Common myeloid progenitor, CD34-positive (primary cell): ENCODE measurements at regions not wholly inside any gene's neighbourhood (a gene's known extent, or its start where the extent isn't known, plus 50 kb on each side); places are given as distances from the start of the nearest gene placed in this dataset.

Experiments
- CTCF ChIA-PET: fragments of 350-600 bp; sonication (Branson Sonifier 250); formaldehyde crosslinking; loops from one replicate; lab custom pipeline; 2021; ENCODE audit warnings: antibody characterized with exemption; lab: Charles Lee
- POLR2A ChIA-PET: fragments of 350-600 bp; sonication (Branson Sonifier 250); formaldehyde crosslinking; loops from one replicate; lab custom pipeline; 2021; ENCODE audit warnings: antibody characterized with exemption; lab: Charles Lee
- DNase-seq, 3 donors: peaks; one replicate each; pipeline versions ENCODE4 v3.0.0 to v3.0.0-alpha.2; 2013
- H3K27ac ChIP-seq, 2 experiments: 1 replicate in 1 of 2; 2 replicates in 1 of 2; pipeline ENCODE4 v1.7.0; 2013; ENCODE audit warnings: inconsistent platforms in 2 of 2, low read length in 2 of 2, mild to moderate bottlenecking in 2 of 2, low read depth in 1 of 2, moderate library complexity in 1 of 2; ENCODE audit not compliant: severe bottlenecking in 2 of 2, insufficient read depth in 1 of 2, poor library complexity in 1 of 2
- H3K27me3 ChIP-seq, 5 experiments: replicated peaks in 2 of 5; 1 replicate in 3 of 5; 2 replicates in 2 of 5; pipeline versions ENCODE4 v1.6.1 to v1.7.0; 2013; ENCODE audit warnings: low read length in 4 of 5, mild to moderate bottlenecking in 2 of 5, moderate library complexity in 2 of 5, inconsistent platforms in 1 of 5; ENCODE audit not compliant: insufficient read depth in 5 of 5, control insufficient read depth in 4 of 5
- H3K36me3 ChIP-seq, 4 experiments: 1 replicate in 2 of 4; 2 replicates in 2 of 4; pipeline versions ENCODE4 v1.6.1 to v1.7.0; 2013; ENCODE audit warnings: low read length in 3 of 4, control low read depth in 1 of 4, mild to moderate bottlenecking in 1 of 4; ENCODE audit not compliant: control insufficient read depth in 4 of 4, insufficient read depth in 4 of 4
- H3K4me1 ChIP-seq, 4 experiments: 1 replicate in 3 of 4; 2 replicates in 1 of 4; pipeline versions ENCODE4 v1.6.1 to v1.7.1; 2013; ENCODE audit warnings: low read length in 3 of 4, mild to moderate bottlenecking in 3 of 4, control low read depth in 1 of 4, inconsistent platforms in 1 of 4, moderate library complexity in 1 of 4; ENCODE audit not compliant: control insufficient read depth in 4 of 4, insufficient read depth in 4 of 4; ENCODE audit errors: control extremely low read depth in 1 of 4
- H3K4me3 ChIP-seq, 7 experiments: 1 replicate in 4 of 7; 2 replicates in 3 of 7; pipeline versions ENCODE4 v1.5.1 to v1.7.0; 2013; ENCODE audit warnings: mild to moderate bottlenecking in 7 of 7, low read length in 6 of 7, moderate library complexity in 6 of 7, inconsistent platforms in 2 of 7, low read depth in 2 of 7, control low read depth in 1 of 7; ENCODE audit not compliant: insufficient read depth in 4 of 7, control insufficient read depth in 1 of 7; ENCODE audit errors: extremely low read depth in 1 of 7
- H3K9me3 ChIP-seq, 5 experiments: 1 replicate in 4 of 5; 2 replicates in 1 of 5; pipeline versions ENCODE4 v1.6.1 to v1.7.1; 2013; ENCODE audit warnings: low read length in 4 of 5, mild to moderate bottlenecking in 2 of 5, inconsistent platforms in 1 of 5, low read depth in 1 of 5, moderate library complexity in 1 of 5; ENCODE audit not compliant: control insufficient read depth in 4 of 5, insufficient read depth in 2 of 5; ENCODE audit errors: control extremely low read depth in 1 of 5
- WGBS: methylation state at CpG from one replicate; pipeline ENCODE4 v1.1.5; 2013; ENCODE audit not compliant: insufficient coverage; 5-methylcytosine and 5-hydroxymethylcytosine counted together

DNA sequence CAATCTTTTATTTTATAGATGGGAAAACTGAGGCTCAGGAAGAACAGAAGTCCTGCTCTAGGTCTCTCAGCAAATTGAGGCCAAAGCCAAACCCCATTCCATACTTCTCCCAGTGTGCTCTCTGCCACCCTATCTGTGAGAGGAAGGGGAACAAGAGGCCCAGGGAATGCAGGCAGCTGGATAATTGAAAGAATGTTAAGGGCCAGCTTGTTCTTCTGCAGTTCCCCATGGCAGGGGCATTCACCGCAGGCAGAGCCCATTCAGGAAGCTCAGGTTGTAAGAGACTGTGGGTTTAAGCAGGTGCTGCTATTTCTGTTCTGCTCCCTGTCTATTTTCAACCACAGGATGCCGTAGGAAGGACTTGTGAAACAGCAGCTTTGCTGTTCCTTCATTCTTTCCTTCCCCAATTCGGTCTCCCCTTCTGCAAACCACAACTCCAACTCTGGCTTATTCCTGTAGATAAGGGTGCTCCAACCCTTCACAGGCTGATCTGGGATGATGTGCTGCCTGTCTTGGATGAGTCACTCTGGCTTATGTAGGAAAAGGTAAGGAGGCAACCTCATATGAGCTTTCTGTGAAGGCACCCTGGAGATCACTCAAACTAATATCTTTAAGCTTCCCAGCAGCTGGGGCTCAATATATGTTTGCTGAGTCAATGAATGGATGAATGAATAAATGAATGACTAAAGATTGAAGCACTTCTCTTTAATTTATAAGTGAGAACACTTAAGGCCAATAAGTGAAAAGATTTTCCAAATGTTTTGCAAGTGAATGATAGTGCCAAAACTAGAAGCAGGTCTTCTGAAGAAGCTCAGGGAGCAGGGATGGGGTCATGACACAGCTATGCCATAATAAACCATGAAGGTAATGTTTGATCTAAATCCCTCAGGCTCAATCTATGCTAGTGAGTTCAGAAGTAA lies 377.6 kb downstream of the BRINP1 start:
- Histone ChIP-seq H3K27ac (no peak overlapping the region), H3K27me3 (no peaks in the 10 kb centered on the region), H3K4me3 (no peak overlapping the region), H3K9me3 (no peaks in the 10 kb centered on the region), H3K4me1 (no peaks in the 10 kb centered on the region), H3K36me3 (no peaks in the 10 kb centered on the region)
- CTCF ChIA-PET, result interaction anchor here (1.0 kb wide), 1 partner anchor 9 kb away, joined by 4 read pairs; no protein-coding TSS in a partner anchor
- WGBS, result 0% methylated on average over 2 of the region's 3 CpGs
- DNase-seq, result no peak
- POLR2A ChIA-PET, result no interaction called here

DNA sequence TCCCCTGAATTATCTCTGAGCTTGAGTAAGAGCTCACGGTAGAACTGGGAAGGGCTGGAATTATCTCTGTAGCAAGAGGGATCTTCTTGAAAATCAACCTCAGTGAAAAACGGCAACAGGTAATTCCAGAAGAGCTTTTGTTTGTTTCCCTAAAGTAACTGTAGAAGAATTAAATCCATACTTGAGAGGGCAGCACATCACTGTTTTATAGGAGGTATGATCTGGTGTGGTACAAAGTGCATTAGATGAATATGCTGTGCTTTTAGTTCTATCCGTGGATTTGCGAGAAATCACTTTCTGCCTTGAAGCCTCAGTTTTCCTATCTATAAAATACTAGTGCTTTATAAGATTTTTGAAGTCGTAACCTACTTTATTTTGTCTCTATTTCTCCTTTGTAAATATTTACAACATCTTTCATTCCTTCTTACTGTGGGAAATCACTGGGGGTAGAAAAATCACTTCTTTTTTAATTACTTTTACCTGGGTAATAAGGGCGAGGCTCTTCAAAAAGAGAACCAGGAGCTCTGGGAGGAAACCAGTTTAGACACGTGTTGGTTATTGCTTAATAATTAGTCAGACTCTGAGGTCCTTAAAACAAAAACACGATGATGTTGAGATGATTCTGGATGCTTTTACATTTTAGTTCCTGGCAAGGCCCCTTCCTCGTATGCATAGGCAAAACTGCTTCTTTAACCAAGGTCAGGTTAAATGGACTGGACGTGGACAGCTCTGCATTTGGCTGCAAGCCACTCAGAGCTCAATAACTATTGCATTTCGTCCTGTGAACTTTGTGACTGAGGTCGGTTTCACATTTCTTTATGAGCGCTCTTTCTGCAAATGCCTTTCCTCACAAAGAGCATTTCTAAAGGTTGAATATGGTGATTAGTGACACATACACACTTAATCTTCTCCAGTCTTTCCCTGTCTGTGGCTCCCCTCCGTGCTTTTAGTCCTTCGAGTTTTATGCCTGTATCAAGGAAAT lies 376.1 kb downstream of the BRINP1 start:
- CTCF ChIA-PET, result interaction anchor here (1.0 kb wide), 1 partner anchor 10 kb away, joined by 4 read pairs; no protein-coding TSS in a partner anchor
- Histone ChIP-seq H3K36me3 (no peaks in the 10 kb centered on the region), H3K4me3 (no peak overlapping the region), H3K4me1 (no peaks in the 10 kb centered on the region), H3K27ac (no peak overlapping the region), H3K27me3 (no peaks in the 10 kb centered on the region), H3K9me3 (no peaks in the 10 kb centered on the region)
- POLR2A ChIA-PET, result no interaction called here
- WGBS, result 80% methylated on average over 7 of the region's 15 CpGs
- DNase-seq, result no peak

DNA sequence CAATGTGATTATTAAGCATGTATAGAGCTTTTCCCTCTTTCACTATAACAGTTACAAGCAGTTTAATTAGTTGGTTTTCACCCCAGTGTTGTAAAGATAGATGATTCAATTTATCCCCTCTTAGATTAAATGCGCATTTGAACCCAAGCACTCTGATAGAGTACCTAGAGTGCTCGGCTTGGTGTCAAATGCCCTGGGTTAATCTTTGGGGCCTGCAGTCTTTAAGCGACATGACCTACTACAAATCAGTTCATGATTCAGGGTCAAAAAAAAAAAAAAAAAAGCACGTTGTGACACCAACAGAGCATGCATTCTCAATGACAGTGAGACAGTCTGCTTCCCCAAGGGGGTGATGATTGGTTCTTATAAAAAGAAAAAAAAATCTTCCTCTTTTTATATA lies 375.3 kb downstream of the BRINP1 start:
- DNase-seq, result no peak
- Histone ChIP-seq H3K4me1 (no peaks in the 10 kb centered on the region), H3K27me3 (no peaks in the 10 kb centered on the region), H3K4me3 (no peak overlapping the region), H3K27ac (no peak overlapping the region), H3K36me3 (no peaks in the 10 kb centered on the region), H3K9me3 (no peaks in the 10 kb centered on the region)
- ChIA-PET POLR2A (no interaction called here), CTCF (no interaction called here)
- 100% methylated on average over 1 of the region's 4 CpGs for WGBS

DNA sequence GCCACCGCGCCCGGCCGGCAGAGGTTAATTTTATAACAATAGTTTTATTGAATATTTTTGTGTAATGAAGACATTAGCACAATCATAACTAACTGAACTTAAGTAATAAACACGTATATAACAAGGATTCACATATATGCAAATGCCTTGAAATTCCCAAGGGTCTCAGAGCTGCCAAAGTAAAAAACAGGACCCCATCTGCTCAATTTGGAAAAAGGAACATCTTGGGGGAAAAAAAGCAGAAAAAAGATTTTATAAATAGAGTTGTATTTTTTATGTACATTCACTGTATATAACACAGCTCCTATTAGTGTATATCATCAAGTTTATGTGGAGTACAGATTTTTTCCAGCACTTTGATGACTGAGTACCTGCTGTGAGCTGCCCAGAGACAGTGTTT lies 366.7 kb downstream of the BRINP1 start:
- WGBS, result no CpG with 5 or more reads among the region's 5 CpGs
- DNase-seq, result no peak
- Histone ChIP-seq H3K36me3 (no peaks in the 10 kb centered on the region), H3K27ac (no peak overlapping the region), H3K4me1 (no peaks in the 10 kb centered on the region), H3K4me3 (no peak overlapping the region), H3K9me3 (no peaks in the 10 kb centered on the region), H3K27me3 (peaks cover 0 to 2% (median 0%) of the 10 kb centered on the region in 5 experiments)
- ChIA-PET POLR2A (no interaction called here), CTCF (no interaction called here)

DNA sequence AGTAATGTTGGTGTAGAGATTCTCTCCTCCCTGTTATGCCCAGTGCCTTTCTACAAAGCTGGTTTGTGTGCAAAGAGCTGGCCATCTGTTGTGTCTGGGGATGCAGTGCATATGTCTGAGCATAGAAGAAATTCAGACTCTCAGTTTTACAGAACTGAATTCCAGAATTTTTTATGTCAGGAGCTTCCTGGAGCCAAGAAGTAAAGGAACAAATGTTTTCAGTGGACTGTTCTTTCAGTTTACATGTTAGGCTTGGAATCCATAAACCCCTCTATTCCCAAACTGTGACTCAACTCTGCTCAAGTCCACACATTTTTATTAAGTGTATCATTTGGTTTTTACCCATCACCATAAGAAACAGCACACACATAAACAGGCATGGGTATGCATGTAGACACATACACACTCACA lies 366.0 kb downstream of the BRINP1 start:
- no peaks in the 10 kb centered on the region for H3K9me3 ChIP-seq
- ChIA-PET CTCF (interaction anchor here (1.1 kb wide), 1 partner anchor 18 kb away, joined by 3 read pairs; no protein-coding TSS in a partner anchor), POLR2A (no interaction called here)
- no peaks in the 10 kb centered on the region for H3K4me1 ChIP-seq
- H3K27me3 ChIP-seq, result peaks cover 0 to 2% (median 0%) of the 10 kb centered on the region in 5 experiments
- DNase-seq, result no peak
- H3K36me3 ChIP-seq, result no peaks in the 10 kb centered on the region
- H3K27ac ChIP-seq, result no peak overlapping the region
- no peak overlapping the region for H3K4me3 ChIP-seq

DNA sequence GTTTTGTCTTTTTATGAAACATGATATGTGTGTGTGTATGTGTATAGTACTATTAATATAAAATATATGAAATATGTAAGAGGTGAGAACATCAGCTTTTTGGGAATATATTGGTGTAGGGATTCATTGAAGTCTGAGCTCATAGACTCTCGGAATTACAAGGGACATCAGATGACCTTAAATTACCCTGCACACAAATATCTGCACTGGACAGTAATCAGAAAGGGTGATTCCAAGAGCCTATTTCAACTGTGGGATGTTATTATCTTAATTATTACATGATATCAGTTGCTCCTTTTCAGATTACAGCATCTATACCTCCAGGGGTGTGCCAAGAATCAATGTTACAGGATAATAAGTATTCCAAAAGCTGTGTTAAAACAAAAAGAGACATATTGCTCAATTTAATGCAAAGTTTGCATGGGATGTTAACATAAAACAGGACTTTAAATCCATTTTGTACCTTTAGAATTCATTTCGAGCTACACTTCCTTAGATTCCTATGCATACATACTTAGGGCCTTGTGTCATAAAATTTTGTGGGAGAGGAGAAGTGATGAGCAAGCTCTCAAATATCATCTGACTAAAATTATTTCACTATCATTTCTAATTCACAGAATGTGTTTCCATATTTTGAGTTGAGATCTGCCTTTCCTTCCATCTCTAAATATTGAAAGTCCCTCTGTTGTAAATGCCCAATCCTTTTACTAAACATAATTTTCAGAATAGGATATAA lies 365.2 kb downstream of the BRINP1 start:
- Histone ChIP-seq H3K27ac (no peak overlapping the region), H3K9me3 (no peaks in the 10 kb centered on the region), H3K4me3 (no peak overlapping the region), H3K27me3 (peaks cover 0 to 2% (median 0%) of the 10 kb centered on the region in 5 experiments), H3K4me1 (no peaks in the 10 kb centered on the region), H3K36me3 (no peaks in the 10 kb centered on the region)
- CTCF ChIA-PET, result interaction anchor here (1.1 kb wide), 1 partner anchor 17 kb away, joined by 3 read pairs; no protein-coding TSS in a partner anchor
- no peak for DNase-seq
- WGBS, result no CpG with 5 or more reads among the region's 2 CpGs
- POLR2A ChIA-PET, result no interaction called here
